Hematopoietic multipotent progenitor cell treated with erythropoietin and hydrocortisone succinate and interleukin-3 and kit ligand, for 15 days (in vitro differentiated cells): ENCODE measurements at regions not wholly inside any gene's neighbourhood (a gene's known extent, or its start where the extent isn't known, plus 50 kb on each side); places are given as distances from the start of the nearest gene placed in this dataset.
"Not testable (repeated sequence)": the region's sequence is repeated elsewhere in the genome, so short reads cannot be mapped to it uniquely, and the experiment has no call there.

Experiments used
- DNase-seq: peaks from one replicate; pipeline ENCODE4 v3.0.0-alpha.2; 2015; ENCODE audit warnings: low spot score

DNA sequence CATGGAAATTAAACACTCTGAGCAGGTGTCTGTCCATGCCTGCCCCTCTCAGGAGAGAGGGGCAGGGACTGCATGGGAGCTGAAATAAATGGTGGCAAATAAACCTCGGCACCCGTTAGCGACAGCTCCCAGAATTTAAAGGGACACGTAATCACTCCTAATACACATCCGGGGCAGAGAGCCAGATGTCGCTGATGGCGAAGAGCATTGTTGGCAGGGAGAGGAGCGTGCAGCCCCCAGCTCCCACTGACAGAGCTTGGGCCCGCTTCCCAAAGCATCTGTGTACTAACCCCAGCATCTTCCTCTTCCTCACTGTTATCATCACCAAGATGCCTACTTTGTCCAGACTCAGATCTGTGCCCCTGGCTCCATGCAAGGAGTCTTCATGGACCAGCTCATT lies 85.8 kb downstream of the IRX5 start:
- no peak for DNase-seq

DNA sequence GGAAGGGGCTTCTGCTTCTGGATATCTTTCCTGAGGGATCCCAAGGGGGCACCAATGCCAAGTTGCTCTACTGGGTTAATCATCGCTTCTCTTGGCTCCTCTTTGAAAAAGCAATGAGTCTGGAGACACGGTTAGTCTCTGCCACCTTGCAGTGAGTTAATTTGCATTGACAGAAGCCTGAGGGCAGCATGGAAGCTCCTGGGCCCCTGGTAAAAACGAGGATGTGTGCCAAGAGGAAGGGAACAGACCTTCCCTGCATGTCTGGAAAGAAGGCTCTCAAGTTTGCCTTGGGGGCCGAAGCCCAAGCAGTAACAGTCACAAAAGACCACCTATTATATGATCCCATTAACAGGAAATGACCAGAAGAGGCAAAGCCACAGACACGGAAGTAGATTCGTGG lies 86.7 kb downstream of the IRX5 start:
- DNase-seq = no peak

DNA sequence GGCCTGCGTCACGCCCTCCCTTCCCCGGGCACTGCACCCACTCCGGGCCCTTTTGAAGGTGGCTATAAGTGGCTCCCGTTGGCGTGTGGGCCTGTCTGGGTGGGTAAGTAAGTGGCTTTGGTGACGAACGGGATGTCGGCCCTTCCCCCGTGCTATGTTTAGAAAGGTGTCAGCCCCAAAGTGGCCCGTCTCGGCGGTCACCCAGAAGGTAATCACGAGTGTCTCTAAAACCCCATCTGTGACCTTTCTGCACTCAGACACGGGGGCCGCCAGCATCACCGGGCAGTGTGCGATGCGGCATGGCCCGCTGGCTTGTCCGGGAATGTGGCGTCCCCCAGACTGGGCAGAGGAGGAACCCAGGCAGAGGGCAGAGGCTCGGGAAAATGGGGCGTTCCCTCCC lies 88.2 kb downstream of the IRX5 start:
- no peak for DNase-seq

DNA sequence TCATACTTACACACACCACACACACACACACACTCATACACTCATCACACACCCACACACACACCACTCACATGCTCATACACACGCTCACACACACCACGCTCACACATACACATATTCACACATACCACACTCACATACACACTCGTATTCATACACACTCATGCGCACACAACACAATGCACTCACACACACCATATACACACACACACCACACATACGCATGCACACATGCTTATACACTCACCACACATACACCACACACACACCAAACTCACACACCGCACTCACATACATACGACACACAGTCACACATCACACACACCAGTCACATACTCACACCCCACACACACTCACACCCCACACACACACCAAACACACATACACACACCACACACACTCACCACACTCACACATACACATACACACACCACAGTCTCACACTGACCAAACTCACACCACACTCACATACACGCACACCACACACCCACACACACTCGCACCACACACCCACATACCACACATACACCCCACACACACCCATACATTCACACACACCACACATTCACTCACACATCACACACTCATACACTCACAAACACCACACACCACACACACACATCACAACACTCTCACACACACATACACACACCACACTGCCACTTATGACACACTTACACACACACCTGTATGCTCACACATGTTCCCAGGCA lies 88.9 kb downstream of the IRX5 start:
- no peak for DNase-seq

DNA sequence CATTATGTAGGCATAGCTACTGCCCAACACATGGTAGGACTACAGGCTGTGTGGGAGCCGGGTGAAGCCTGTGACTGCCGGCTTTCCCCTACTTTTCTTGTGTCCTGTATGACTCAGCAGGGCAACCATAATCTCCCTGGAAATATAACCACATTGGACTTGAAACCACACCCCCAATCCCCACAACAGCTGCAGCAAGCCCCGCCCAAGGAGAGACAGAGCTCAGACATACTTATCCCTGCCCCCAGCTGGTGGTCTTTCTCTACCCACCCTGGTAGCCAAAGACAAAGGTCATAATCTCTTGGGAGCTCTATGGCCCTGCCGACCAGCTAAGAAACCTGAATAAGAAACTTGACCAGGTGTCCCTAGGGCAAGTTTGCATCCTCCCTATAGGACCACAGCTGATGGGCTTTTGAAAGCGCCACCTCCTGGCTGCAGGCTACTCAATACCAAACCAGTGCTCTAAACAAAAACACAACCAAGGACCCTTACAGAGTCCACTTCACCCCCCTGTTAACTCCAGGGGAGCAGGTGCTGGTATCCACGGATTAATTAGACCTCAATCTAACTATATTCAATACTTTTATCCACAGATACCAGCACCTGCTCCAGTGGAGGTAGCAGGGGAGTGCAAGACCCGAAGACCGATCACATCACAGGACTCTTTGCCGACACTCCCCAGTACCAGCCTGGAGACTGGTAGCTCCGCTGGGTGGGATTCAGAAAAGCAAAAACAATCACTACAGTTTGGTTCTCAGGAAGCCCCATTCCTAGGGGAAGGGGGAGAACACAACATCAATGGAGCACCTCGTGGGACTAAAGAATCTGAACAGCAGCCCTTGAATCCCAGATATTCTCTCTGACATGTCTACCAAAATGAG lies 91.2 kb downstream of the IRX5 start:
- no peak for DNase-seq

DNA sequence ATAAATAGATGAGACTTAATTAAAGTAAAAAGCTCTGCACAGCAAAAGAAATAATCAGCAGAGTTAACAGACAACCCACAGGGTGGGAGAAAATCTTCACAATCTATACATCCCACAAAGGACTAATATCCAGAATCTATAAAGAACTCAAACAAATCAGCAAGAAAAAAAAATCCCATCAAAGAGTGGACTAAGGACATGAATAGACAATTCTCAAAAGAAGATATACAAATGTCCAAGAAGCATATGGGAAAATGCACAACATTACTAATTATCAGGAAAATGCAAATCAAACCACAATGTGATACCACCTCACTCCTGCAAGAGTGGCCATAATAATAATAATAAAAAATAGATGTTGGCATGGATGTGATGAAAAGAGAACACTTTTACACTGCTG lies 96.6 kb downstream of the IRX5 start:
- not testable (repeated sequence) for DNase-seq

DNA sequence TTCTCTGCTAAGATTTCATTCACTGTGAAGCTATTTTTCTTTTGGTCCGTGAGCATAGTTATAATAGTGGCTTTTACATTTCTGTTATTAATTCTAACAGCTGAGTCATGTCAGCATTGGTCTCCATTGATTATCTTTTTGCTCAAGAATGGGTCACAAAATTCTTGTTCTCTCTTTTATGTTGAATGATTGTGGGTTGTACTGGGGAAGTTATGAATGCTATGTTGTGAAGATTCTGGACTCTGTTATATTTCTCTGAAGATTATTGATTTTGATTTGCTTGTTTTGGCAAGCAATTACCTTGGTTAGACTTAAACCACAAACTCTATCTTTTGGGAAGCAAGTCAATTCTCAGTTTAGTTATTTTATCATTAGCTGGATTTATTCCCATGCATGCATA lies 98.8 kb downstream of the IRX5 start:
- no peak for DNase-seq

DNA sequence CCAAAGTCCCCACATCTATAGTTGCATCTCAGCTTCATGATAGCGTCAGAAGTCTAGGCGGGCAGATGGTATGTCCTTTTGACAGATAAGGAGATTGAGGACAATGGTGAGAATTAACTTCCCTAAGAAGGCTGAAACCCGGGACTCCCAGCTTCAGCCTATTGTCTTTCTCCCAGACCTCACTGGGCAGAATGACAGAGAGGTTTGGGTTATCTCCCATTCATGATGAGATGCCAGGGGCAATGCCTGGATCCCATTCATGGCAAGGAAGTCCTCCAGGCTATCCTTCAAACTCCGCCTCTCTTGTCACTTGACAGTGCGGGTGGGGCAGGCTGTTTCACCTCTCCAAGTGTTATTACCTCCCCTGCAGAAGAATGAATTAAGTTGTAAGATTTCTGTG lies 100.3 kb downstream of the IRX5 start:
- no peak for DNase-seq

DNA sequence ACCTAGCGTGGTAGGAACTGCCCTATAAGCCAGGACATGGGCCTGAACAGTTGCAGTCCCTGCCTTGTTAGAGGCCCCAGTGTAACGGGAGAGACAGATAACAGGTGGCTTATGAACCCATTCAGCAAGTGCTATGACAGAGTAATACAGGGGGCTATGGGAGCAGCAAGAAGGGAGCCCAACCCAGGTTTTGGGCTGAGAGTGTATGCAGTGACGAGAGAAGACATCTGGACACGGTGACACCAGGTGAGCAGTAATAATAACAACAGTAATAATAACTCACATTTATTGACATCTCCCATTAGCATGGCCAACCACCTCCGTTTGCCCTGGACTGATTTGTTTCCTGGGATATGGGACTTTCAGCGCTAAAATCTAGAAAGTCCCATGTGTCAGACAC lies 100.8 kb downstream of the IRX5 start:
- DNase-seq = no peak

DNA sequence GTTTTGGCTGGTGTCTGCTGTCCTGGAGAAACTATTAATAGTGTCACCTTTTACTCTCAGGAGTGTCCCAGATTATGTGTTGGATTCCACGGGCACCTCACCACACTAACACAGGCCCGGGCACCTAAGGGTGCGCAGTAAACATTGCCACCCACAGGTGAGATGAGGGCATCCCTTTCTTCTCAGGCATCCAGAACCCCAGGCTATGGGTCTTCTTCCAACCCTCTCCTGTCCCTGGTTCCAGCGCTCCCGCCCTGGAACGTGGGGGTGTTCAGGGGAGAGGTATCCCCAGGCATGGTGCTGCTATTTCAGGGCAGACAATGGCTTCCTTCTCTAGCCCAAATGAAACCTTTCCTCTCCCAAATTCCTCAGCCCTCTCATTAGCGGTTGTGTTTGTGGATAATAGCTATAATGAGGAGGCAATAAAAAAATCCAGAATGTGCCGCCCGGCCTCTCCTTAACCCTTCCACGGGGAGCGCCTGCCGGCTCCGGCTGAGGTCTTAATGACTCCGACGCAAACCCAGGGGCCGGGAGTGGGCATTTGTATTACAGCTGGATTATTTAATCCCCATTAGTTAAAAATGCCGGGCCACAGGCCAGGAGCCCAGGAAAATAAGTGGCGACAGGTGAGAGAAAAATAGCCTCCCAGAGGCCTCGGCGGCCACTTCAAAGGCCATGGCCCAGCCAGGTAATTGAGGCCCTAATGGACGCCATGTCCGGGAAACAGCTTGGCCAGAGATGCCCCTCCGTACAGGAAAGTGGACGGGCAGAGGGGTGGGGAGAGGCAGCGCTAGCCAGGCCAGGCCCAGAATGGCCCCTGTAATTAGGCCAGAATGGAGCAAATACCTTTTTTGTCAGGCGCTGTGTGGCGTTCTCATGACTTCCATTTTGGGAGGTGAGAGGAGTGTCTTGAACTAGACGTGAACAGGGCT lies 102.8 kb downstream of the IRX5 start:
- no peak for DNase-seq

DNA sequence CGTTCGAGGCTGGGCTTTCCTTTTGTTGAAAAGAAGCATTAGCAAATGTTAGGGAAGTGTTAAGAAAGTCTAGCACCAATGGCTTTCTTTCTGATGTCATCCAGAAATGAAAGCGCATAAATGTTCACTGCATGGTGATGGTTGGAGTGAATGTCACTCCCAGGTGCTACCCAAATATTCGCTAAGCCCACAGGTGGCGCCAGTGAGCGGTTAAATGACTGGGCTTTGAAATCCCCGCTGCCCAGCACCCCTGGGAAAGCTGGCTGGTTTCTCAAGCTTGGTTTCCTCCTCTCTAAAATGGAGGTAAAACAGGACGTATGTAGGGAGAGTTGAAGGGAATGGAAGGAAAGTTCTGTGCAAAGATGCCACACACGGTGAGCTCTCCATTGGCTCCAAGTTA lies 104.4 kb downstream of the IRX5 start:
- DNase-seq = no peak

DNA sequence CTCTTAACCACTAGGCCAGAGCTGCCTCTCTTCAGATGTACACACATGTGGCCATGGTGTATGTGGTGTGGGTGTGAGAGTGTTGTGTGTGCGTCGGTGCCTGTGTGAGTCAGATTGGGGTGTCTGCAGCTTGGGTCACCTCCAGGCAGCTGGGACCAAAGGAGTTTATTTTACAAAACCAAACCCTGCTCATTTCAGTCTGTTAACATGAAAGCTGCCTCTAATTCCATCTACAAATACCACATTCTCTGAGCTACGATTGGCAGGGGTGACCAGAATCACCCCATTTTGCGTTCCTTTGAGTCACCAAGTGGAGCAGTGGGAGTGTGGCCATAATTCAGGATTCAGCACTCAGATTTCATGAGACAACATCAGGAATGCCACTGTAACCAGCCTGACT lies 105.3 kb downstream of the IRX5 start:
- DNase-seq = no peak

DNA sequence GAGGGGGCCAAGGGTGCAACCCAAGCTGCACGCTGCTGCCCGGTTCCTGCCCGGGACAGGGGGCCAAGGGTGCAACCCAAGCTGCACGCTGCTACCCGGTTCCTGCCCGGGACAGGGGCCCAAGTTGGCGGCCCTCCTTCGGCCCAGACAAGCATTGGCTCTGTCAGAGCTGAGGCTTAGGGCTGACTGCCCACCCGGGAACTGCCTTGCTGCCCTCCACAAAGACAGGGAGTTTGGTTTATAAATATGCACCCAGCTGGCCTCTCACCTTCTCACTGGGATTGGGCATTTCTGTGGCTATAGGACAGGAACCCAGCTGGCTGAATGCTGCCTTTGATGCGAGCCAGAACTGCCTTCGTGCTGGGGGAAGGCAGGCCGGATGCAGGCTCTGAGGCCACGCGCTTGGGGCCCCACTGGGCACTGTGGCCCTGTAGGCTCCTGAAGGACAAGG lies 105.7 kb downstream of the IRX5 start:
- no peak for DNase-seq

DNA sequence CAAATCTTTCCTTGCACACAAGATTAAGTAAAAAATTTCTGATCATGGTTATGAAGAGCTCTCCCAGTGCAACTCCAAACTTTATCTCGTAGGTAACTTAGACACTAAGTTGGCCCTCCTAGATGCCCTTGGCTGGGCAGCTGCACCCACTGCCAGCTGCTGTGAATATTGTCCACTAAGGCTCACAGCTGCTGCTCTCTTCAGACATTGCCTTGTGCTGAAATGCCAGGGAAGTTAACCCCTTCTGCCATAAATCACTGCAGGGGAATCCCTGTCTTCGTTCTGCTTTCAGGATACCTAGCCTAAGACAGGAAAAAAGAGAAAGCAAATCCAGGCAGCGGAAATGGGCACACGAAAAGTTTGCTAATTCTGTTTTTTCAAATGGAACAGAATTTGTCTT lies 106.4 kb downstream of the IRX5 start:
- DNase-seq = no peak

DNA sequence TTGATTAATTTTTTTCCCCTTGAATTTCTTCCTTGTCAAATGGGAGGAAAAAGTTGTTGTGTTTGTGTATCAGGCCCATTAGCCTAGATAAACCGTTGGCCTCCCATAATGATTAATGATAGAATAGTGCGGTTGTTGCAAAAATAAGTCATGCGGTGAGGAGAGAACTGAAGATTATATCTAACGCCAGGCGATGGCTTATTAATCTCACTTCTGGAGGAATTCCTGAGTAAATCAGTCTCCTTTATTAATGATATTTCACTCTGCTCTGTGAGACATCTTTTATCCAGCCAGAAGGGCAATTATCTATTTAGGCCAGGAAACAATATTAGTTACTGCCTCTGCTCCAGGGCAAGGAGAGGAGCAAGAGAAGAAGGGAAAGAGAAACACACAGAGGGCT lies 107.3 kb downstream of the IRX5 start:
- DNase-seq = no peak

DNA sequence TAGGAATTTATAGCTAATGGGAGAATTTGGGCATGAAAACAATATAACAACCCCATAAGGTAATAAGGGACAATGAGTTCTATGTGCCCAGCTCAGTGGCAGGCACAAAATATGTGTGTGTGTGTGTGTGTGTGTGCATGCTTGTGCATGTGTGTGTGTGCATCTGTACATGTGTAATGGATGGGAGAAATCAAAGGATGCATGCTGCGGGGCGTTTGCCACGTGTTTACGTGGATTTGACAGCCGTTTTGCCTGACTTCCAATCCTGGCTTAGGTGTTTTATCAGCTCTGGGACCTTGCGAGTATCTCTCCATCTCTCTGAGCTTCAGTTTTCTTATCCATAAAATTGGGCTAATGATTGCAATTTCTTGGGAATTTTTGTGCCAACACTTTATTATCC lies 108.4 kb downstream of the IRX5 start:
- DNase-seq = no peak

DNA sequence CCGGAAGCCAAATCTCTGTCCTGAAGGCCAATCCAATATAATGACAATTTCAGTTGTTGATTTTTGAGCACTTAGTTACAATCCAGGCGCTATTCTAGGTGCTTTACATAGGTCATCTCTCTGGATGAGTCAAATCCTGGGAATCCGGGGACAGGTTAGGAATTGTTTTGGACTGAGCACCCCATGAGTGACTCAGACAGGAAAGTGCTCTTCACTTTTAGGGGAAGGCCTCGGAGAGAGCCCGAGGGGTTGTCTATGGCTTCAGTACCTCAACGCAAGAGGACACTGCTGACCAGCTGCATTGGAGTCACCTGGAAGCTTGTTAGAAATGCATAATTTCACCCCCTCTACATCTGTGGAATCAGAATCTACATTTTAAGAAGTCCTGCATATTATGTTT lies 108.8 kb downstream of the IRX5 start:
- DNase-seq = no peak

DNA sequence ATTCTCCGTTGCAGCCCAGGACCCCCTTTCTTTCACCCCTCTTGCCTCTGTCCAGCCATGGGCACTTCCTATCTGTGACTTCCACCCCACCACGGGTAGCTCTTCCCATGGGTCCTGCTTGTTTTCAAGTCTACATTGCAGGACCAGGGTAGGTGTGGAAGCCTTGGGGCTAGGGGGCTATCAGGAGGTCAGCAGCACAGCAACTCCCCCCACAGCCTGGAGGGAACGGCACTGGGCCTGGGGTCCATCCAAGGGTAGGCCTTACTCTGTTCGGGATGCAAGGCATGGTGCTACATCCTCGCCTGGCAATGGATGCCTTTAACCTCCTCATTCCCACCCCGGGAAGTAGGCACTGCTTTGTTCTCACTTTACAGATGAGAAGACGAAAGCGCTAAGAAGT lies 109.3 kb downstream of the IRX5 start:
- DNase-seq = no peak

DNA sequence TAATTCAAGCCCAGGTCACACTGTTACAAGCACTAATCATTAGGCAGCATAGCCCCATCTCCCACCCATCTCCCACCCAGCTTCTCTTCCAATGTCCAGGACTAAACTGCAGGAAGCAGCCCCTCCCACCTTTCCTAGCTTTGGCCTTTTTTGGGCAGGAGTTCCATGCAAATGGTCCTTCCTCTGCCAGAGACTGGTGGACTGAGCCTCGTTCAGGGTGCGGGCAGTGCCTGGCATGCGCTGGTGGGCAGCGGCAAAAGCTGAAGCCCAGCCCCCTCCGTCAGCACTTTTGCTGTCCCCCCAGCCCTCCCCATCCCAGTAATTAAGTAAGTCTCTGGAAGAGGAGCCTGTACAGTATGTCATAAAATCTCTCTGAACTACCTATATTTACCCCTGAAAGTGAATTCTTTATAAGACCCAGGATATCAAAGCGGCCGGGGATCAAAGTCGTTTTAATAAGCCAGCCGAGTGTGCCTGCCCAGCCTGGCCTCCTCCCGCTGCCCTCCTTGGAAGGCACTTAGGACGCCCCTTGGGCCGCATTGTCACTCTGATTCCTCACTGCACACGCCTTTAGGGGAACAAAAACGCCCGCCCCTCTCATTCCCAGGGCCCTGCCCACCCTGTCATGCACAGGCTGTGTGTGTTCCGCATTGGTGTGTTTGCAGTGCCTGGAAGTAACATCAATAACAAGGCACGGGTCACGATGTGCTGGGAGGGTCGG lies 109.9 kb downstream of the IRX5 start:
- no peak for DNase-seq

DNA sequence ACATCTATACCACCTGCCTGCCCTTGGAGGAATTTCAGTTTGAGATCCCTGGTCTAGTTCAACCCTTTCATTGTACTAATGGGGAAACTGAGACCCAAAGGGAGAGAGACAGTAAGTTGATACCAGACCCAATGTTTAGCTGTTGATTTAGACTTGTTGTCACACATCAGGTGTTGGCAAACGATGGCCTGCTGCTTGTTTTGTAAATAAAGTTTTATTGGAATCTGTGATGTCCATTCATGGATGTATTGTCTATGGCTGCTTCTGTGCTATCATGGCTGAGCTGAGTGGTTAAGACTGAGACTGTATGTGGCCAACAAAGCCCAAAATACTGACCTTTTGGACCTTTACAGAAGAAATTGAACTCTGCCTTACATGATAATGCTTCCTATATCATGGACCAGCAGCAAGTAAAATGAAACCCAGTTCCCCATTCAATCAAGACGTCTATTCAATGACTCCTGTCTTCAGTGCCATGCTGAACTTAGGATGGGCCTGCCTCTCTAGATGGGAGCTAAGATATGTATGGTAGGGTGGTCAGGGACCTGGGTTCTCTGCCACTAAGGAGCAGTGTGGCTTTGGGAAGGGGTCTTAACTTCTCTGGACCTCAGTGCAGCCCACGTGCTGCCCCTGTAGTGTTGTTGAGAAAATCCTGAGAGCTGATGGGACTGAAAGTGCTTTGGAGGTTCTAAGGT lies 111.0 kb downstream of the IRX5 start:
- no peak for DNase-seq
